GM12878 (cell line): ENCODE measurements at regions not wholly inside any gene's neighbourhood (a gene's known extent, or its start where the extent isn't known, plus 50 kb on each side); places are given as distances from the start of the nearest gene placed in this dataset.

Experiments
- CEBPB ChIP-seq, 2 experiments: fragments of 150-350 bp in 1 of 2; IDR thresholded peaks; 2 replicates each; pipeline ENCODE4 v1.6.1; 2012 to 2014; ENCODE audit warnings: low read depth in 2 of 2, low read length in 2 of 2, borderline replicate concordance in 1 of 2, inconsistent platforms in 1 of 2
- CEBPZ ChIP-seq: fragments of 150-350 bp; IDR thresholded peaks from 2 replicates; pipeline ENCODE4 v1.6.1; 2016; ENCODE audit warnings: low read depth, low read length
- CREB1 ChIP-seq: IDR thresholded peaks from 2 replicates; pipeline ENCODE4 v1.6.1; 2012; ENCODE audit warnings: low read depth, mild to moderate bottlenecking, inconsistent platforms
- ETV6 ChIP-seq, 2 experiments: fragments of 450-650 bp in 1 of 2; IDR thresholded peaks in 1 of 2; conservative IDR thresholded peaks in 1 of 2; 2 replicates each; pipeline ENCODE4 v1.6.1; 2014; ENCODE audit warnings: antibody characterized with exemption in 1 of 2, borderline replicate concordance in 1 of 2, low read depth in 1 of 2, mild to moderate bottlenecking in 1 of 2, moderate library complexity in 1 of 2
- EZH2 ChIP-seq: IDR thresholded peaks from 2 replicates; pipeline ENCODE4 v1.6.1; 2012; ENCODE audit warnings: low read depth, mild to moderate bottlenecking, control low read depth, inconsistent platforms, low read length, borderline replicate concordance; ENCODE audit not compliant: control insufficient read depth
- FOS ChIP-seq: IDR thresholded peaks from 3 replicates; pipeline ENCODE4 v1.6.1; 2011; ENCODE audit warnings: borderline replicate concordance; ENCODE audit not compliant: insufficient read length; ENCODE audit errors: extremely low read depth
- GABPA ChIP-seq: IDR thresholded peaks from 2 replicates; pipeline ENCODE4 v1.6.1; 2014; ENCODE audit warnings: antibody characterized with exemption, low read depth, mild to moderate bottlenecking, inconsistent platforms
- NFYB ChIP-seq: IDR thresholded peaks from 2 replicates; pipeline ENCODE4 v1.6.1; 2011; ENCODE audit warnings: low read depth, mild to moderate bottlenecking, low read length, improper control_type of control experiment, moderate library complexity; ENCODE audit not compliant: insufficient read depth
- POLR2A ChIP-seq: IDR thresholded peaks from 2 replicates; pipeline ENCODE4 v1.6.1; 2011; ENCODE audit warnings: low read depth, mild to moderate bottlenecking, low read length
- POLR2AphosphoS5 ChIP-seq: IDR thresholded peaks from 2 replicates; pipeline ENCODE4 v1.6.1; 2011; ENCODE audit warnings: mild to moderate bottlenecking, low read length, inconsistent platforms
- RCOR1 ChIP-seq: conservative IDR thresholded peaks from 2 replicates; pipeline ENCODE4 v1.6.1; 2012; ENCODE audit warnings: low read depth, low read length, improper control_type of control experiment
- TCF7 ChIP-seq: IDR thresholded peaks from 2 replicates; pipeline ENCODE4 v1.6.1; 2014; ENCODE audit warnings: antibody characterized with exemption, borderline replicate concordance
- TF ChIP-seq, protein P1 (sequence below), 3 experiments: IDR thresholded peaks in 2 of 3; conservative IDR thresholded peaks in 1 of 3; 2 replicates each; pipeline ENCODE4 v1.5.1; 2011; ENCODE audit warnings: low read depth in 3 of 3, low read length in 3 of 3, mild to moderate bottlenecking in 3 of 3, control low read depth in 2 of 3, moderate library complexity in 2 of 3, inconsistent platforms in 1 of 3, mixed read lengths in 1 of 3; ENCODE audit not compliant: control insufficient read depth in 2 of 3, insufficient read depth in 1 of 3; ENCODE audit errors: extremely low read depth in 1 of 3
- TF ChIP-seq, protein P2 (sequence below): IDR thresholded peaks from 2 replicates; pipeline ENCODE4 v1.6.1; 2012; ENCODE audit warnings: low read depth, low read length, improper control_type of control experiment

GRCh38 chr9:8261737-8262136 is 462.2 kb upstream of the DMAC1 start:
- TF ChIP-seq FOS (no peak), RCOR1 (no peak), CREB1 (no peak), POLR2AphosphoS5 (no peak), CEBPZ (no peak), POLR2A (no peak), NFYB (no peak), ETV6 (conservative IDR thresholded peaks at IDR 0.05 in 1 of 2, IDR thresholded peaks at IDR 0.05 in 1 of 2; ENCODE audit: borderline replicate concordance in 1 of 2, low read depth in 1 of 2) (no peak), TCF7 (no peak), GABPA (no peak), EZH2 (no peak), CEBPB (IDR thresholded peaks at IDR 0.05; ENCODE audit: borderline replicate concordance in 1 of 2, low read depth in 2 of 2, low read length in 2 of 2) (no peak)
- TF ChIP-seq, protein P1, sequence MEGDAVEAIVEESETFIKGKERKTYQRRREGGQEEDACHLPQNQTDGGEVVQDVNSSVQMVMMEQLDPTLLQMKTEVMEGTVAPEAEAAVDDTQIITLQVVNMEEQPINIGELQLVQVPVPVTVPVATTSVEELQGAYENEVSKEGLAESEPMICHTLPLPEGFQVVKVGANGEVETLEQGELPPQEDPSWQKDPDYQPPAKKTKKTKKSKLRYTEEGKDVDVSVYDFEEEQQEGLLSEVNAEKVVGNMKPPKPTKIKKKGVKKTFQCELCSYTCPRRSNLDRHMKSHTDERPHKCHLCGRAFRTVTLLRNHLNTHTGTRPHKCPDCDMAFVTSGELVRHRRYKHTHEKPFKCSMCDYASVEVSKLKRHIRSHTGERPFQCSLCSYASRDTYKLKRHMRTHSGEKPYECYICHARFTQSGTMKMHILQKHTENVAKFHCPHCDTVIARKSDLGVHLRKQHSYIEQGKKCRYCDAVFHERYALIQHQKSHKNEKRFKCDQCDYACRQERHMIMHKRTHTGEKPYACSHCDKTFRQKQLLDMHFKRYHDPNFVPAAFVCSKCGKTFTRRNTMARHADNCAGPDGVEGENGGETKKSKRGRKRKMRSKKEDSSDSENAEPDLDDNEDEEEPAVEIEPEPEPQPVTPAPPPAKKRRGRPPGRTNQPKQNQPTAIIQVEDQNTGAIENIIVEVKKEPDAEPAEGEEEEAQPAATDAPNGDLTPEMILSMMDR (IDR thresholded peaks at IDR 0.05 in 2 of 3, conservative IDR thresholded peaks at IDR 0.05 in 1 of 3; ENCODE audit: control insufficient read depth in 2 of 3, extremely low read depth in 1 of 3, insufficient read depth in 1 of 3, low read depth in 3 of 3, low read length in 3 of 3): no peak
- TF ChIP-seq, protein P2, sequence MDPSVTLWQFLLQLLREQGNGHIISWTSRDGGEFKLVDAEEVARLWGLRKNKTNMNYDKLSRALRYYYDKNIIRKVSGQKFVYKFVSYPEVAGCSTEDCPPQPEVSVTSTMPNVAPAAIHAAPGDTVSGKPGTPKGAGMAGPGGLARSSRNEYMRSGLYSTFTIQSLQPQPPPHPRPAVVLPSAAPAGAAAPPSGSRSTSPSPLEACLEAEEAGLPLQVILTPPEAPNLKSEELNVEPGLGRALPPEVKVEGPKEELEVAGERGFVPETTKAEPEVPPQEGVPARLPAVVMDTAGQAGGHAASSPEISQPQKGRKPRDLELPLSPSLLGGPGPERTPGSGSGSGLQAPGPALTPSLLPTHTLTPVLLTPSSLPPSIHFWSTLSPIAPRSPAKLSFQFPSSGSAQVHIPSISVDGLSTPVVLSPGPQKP: no peak
